Testis (tissue), 2 donors: ENCODE measurements at regions not wholly inside any gene's neighbourhood (a gene's known extent, or its start where the extent isn't known, plus 50 kb on each side); places are given as distances from the start of the nearest gene placed in this dataset.
A peak's percentile ranks its signal among the peaks of the same experiment; 100 is the strongest.

Source experiments
- DNase-seq: peaks from one replicate; pipeline ENCODE4 v3.0.0-alpha.2; 2019
- H3K27ac ChIP-seq, 2 donors: fragments of 200-600 bp; sonication (generic); one replicate each; pipeline ENCODE4 v1.5.1; 2019
- H3K27me3 ChIP-seq: fragments of 200-600 bp; sonication (generic); one replicate; pipeline ENCODE4 v1.5.1; 2019
- H3K36me3 ChIP-seq: fragments of 200-600 bp; sonication (generic); one replicate; pipeline ENCODE4 v1.5.1; 2017; ENCODE audit warnings: low read depth; ENCODE audit errors: missing control alignments
- H3K4me1 ChIP-seq: fragments of 200-600 bp; sonication (generic); one replicate; pipeline ENCODE4 v1.5.1; 2019
- H3K4me3 ChIP-seq, 2 donors: fragments of 200-600 bp; sonication (generic); one replicate each; pipeline ENCODE4 v1.5.1; 2017 to 2019
- H3K9me3 ChIP-seq: fragments of 200-600 bp; sonication (generic); one replicate; pipeline ENCODE4 v1.5.1; 2017
- CTCF ChIP-seq, 3 experiments: fragments of 450-650 bp in 2 of 3; fragments of 200-600 bp in 1 of 3; sonication (generic) in 1 of 3; IDR thresholded peaks; one replicate each; pipeline ENCODE4 v1.5.1; 2016 to 2019; ENCODE audit warnings: antibody characterized with exemption in 3 of 3, mild to moderate bottlenecking in 2 of 3, moderate library complexity in 1 of 3
- POLR2A ChIP-seq: fragments of 450-650 bp; IDR thresholded peaks from one replicate; pipeline ENCODE4 v1.6.1; 2017; ENCODE audit warnings: antibody characterized with exemption, mild to moderate bottlenecking, moderate library complexity
- WGBS, 2 donors: methylation state at CpG; one replicate each; pipeline ENCODE4 v1.1.5; 2018; 5-methylcytosine and 5-hydroxymethylcytosine counted together
- intact Hi-C: fragments of 100-400 bp; cut with DNase I; formaldehyde crosslinking; loops from one replicate; pipeline ENCODE4 v1.15.1; 2023; ENCODE audit warnings: low total_unique reads

- no peak overlapping the region for H3K4me3 ChIP-seq
- TF ChIP-seq CTCF (IDR thresholded peaks at IDR 0.05): no peak
- no peak for TF ChIP-seq POLR2A
- DNase-seq: no peak
- intact Hi-C loops: no loop called here
- no peaks in the 10 kb centered on the region for H3K27me3 ChIP-seq
- 33 to 78% methylated on average over 1 of the region's 1 CpG for WGBS, 2 donors
- no peak overlapping the region for H3K27ac ChIP-seq
- no peaks in the 10 kb centered on the region for H3K9me3 ChIP-seq
- H3K36me3 ChIP-seq: no peaks in the 10 kb centered on the region
- H3K4me1 ChIP-seq: no peaks in the 10 kb centered on the region
These were observed 201.1 kb upstream of the CNR1 start for GRCh38 chr6:88367248-88367647.

- Histone ChIP-seq H3K36me3 (no peaks in the 10 kb centered on the region), H3K9me3 (no peaks in the 10 kb centered on the region), H3K27ac (peak overlapping the region in 1 of 2 donors; percentile 9), H3K4me3 (no peak overlapping the region), H3K27me3 (no peaks in the 10 kb centered on the region), H3K4me1 (no peaks in the 10 kb centered on the region)
- WGBS, 2 donors: 92 to 97% methylated on average over 2 of the region's 2 CpGs
- no peak for TF ChIP-seq POLR2A
- TF ChIP-seq CTCF (IDR thresholded peaks at IDR 0.05): no peak
- intact Hi-C loops: no loop called here
- DNase-seq: no peak
These were observed 200.5 kb upstream of the CNR1 start for GRCh38 chr6:88366672-88367071.

GRCh38 chr6:88365656-88366055 lies 199.5 kb upstream of the CNR1 start:
- no peak for DNase-seq
- intact Hi-C loops: no loop called here
- H3K4me3 ChIP-seq: no peak overlapping the region
- no peak overlapping the region for H3K27ac ChIP-seq
- WGBS, 2 donors: 74 to 77% methylated on average over 2 of the region's 2 CpGs
- no peaks in the 10 kb centered on the region for H3K36me3 ChIP-seq
- TF ChIP-seq CTCF (IDR thresholded peaks at IDR 0.05) (no peak), POLR2A (no peak)
- no peaks in the 10 kb centered on the region for H3K9me3 ChIP-seq
- peaks cover 3% of the 10 kb centered on the region for H3K4me1 ChIP-seq
- H3K27me3 ChIP-seq: no peaks in the 10 kb centered on the region

GRCh38 chr6:88365230-88365629 lies 199.1 kb upstream of the CNR1 start:
- no peak for TF ChIP-seq CTCF (IDR thresholded peaks at IDR 0.05)
- no peak for TF ChIP-seq POLR2A
- Histone ChIP-seq H3K27ac (no peak overlapping the region), H3K27me3 (no peaks in the 10 kb centered on the region), H3K9me3 (no peaks in the 10 kb centered on the region), H3K4me1 (peaks cover 7% of the 10 kb centered on the region), H3K36me3 (no peaks in the 10 kb centered on the region), H3K4me3 (no peak overlapping the region)
- intact Hi-C loops: no loop called here
- 64 to 73% methylated on average over 2 of the region's 2 CpGs for WGBS, 2 donors
- no peak for DNase-seq

GRCh38 chr6:88361754-88362153 lies 195.6 kb upstream of the CNR1 start:
- H3K9me3 ChIP-seq: no peaks in the 10 kb centered on the region
- H3K36me3 ChIP-seq: no peaks in the 10 kb centered on the region
- no peak for TF ChIP-seq POLR2A
- no peak for TF ChIP-seq CTCF (IDR thresholded peaks at IDR 0.05)
- DNase-seq: no peak
- no peak overlapping the region for H3K4me3 ChIP-seq
- H3K4me1 ChIP-seq: peaks cover 12% of the 10 kb centered on the region
- 93 to 96% methylated on average over 4 of the region's 4 CpGs for WGBS, 2 donors
- no peak overlapping the region for H3K27ac ChIP-seq
- intact Hi-C loops: no loop called here
- H3K27me3 ChIP-seq: no peaks in the 10 kb centered on the region
